Activated CD8-positive, alpha-beta memory T cell treated with anti-CD3 and anti-CD28 coated beads for 4 hours (primary cell): ENCODE measurements at regions not wholly inside any gene's neighbourhood (a gene's known extent, or its start where the extent isn't known, plus 50 kb on each side); places are given as distances from the start of the nearest gene placed in this dataset.
"Not testable (repeated sequence)": the region's sequence is repeated elsewhere in the genome, so short reads cannot be mapped to it uniquely, and the experiment has no call there.

Source experiments
- DNase-seq, 2 donors: peaks; one replicate each; pipeline ENCODE4 v3.0.0-alpha.2; 2020; ENCODE audit warnings: low read depth in 2 of 2

DNA sequence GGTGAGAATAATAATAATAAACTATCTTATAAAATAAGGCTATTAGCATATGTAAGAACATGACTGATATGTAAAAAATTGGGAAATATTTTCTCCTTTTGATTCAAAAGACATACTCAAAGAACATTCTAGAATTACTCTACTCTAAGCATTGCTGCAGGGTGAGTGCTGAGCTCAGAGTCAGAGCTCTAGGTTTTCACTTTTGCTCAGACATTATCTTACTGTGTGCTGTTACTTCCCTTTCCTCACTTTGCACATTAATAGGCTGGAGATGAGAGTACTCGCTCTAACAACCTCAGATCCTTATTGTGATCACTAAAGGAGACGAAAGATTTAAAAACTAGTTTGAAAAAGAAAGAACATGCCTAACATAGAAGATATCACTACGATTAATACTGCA lies 99.4 kb upstream of the C9orf72 start:
- no peak for DNase-seq

DNA sequence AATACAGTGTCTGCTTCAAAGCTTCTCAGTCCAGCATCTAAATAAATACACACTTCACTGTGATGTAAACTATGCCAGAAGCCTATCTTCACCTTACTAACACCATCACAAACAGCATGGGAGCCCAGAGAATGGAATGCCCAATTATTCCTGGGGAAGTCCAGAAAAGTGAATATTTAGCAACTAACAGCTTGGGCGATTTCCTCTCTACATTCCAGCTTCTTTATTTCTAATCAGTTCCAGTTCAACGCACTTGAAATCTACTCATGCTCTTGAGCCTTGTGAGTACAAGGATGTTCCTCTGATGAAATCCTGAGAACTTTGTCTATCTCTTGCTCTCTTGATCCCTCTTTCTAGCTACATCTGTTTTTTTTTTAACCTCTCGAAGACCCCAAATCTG lies 100.4 kb upstream of the C9orf72 start:
- DNase-seq = no peak

DNA sequence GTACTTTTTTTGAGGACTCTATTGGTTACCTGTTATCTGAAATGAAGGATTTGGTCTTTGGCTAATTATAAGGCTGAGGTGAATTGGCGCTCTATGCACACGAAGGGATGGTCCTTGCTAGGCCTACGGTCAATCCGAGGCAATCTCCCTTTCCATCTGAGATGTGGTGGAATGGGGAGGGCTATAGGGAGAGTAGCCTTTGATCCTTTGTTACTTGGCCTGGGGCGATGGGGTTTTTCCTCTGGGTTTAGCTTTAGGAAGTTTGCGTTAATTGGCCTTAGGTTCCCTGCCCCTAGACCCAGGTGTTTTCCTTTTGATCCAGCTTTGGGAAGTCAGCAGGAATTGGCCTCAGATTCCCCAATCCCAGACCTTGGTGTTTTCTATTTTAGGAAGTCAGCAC lies 102.1 kb upstream of the C9orf72 start:
- no peak for DNase-seq

DNA sequence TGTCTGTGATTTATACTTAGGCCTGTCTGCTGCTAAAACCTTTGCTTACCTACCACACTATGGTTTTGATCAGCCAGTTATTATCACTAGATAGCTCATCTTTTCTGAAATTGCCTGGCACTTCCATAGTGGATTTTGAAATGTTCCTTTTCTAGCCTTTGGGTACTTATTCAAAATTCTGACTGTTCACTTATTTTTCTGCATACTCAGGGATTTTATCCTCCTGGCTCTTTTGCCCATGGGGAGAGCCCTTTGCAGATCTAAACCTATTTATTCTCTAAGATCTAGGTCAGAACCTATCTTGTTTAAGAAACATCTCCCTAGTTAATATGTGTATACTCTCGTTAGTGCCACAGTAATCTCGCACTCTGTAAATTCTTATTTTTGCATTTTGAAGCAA lies 103.5 kb upstream of the C9orf72 start:
- DNase-seq = no peak

DNA sequence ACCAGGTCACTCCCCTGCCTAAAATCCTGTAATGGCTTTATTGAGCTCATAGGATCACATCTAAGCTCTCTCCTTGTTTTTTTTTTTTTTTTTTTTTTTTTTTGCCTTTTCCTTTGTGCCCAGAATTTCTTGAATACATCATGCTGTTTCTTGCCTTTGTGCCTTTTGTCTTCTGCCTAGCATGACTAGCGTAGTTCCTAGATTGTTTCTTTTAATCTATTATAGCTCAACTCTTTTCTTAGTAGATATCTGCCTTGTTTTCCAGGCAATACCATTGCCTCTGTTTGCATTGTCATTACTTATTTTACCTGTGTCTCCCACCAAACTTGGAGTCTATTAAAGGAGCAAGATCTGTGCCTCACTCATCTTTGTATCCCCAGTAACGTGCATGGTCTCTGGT lies 106.1 kb upstream of the C9orf72 start:
- DNase-seq = no peak

DNA sequence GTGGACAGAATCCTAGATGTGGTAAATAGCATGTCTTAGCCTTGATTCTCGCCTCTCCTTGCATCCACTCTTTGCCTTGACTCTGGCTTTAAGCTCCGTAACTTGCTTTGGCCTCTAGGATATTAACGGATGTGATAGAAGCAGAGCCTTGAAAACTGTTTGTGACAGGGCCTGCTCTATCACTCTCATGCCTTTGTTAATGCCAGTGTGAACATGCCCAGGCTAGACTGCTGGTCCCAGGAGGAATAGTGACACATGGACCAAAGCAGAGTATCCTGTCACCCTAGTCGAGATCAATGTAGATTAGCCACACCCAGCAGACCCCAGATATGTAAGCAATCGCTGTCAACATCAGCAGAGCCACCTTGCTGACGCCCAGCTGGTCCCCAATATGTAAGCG lies 109.9 kb upstream of the C9orf72 start:
- no peak for DNase-seq

DNA sequence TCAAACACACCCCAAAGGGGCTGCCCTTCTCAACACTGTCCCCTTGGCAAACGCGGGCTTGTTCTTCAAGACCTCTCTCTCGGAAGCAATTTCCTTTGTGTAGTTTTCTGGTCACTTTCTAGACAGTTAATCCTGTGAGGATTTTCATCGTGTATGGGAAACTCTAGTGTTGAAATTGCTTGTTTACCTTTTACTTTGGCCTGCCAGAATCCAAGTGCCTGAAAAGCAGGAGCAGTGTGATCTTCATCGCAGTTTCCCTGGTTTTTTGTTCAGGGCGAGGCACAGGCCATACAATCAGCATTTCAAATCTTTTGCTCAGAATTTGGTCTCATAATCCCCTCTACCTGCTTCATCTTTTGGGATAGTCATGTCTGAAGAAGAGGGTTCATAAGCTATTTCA lies 115.7 kb upstream of the C9orf72 start:
- no peak for DNase-seq

DNA sequence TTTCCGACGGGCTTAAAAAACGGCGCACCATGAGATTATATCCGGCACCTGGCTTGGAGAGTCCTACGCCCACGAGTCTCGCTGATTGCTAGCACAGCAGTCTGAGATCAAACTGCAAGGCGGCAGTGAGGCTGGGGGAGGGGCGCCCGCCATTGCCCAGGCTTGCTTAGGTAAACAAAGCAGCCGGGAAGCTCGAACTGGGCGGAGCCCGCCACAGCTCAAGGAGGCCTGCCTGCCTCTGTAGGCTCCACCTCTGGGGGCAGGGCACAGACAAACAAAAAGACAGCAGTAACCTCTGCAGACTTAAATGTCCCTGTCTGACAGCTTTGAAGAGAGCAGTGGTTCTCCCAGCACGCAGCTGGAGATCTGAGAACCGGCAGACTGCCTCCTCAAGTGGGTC lies 117.5 kb upstream of the C9orf72 start:
- not testable (repeated sequence) for DNase-seq

DNA sequence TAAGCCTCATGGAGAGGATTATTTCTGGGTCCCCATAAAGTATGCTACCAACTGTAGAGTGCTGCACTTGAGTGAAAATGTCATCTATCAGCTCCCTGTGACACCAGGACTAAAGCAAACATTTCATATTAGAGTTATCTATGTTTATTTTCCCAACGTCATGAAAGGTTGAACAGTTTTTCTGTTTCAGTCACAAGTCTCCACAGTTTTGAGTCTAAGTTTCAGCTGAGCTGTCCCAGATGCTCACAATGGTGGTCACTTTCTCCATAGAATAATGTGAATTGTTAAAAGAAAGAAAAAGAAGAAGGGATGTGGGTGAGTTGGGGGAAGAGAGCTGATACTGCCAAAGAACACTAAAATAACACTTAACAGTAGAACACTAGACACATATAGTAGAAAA lies 126.3 kb upstream of the C9orf72 start:
- no peak for DNase-seq

DNA sequence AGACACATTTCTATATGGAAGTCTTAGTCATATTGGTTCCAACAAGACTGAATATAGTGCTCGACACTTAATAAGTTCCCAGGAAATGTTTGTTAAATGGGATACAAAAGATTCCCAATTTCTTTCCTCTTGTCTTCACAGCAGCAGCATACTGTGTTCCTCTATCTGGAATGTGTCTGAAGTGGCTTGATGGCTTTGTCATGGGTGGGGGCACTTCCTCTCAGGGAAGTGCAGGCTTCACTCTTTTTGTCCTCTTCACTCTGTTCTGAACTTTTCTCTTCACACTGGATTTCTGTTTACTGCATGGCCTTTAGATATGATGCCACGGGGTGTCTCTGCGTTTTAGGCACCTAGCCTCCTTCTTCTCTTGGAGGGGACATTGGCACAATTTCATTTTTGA lies 127.7 kb upstream of the C9orf72 start:
- no peak for DNase-seq

DNA sequence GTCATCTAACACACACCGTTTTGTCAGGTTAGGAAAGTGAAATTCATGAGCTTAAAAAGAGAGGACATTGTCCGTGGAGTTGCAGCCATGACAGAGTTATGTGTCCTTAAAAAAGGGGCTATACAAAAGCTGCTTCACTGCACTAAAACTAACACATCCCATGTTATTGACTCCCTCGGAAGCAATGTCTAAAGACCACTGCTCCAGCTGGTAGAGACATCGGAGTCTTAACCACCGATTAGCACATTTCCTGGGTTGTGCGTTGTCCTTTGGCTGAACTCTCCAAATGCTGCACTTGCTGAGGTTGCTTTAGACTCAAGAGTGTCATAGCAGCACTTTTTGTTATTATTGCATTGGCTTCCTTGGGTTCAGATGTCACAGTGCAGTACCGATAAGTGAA lies 128.3 kb upstream of the C9orf72 start:
- DNase-seq = no peak

DNA sequence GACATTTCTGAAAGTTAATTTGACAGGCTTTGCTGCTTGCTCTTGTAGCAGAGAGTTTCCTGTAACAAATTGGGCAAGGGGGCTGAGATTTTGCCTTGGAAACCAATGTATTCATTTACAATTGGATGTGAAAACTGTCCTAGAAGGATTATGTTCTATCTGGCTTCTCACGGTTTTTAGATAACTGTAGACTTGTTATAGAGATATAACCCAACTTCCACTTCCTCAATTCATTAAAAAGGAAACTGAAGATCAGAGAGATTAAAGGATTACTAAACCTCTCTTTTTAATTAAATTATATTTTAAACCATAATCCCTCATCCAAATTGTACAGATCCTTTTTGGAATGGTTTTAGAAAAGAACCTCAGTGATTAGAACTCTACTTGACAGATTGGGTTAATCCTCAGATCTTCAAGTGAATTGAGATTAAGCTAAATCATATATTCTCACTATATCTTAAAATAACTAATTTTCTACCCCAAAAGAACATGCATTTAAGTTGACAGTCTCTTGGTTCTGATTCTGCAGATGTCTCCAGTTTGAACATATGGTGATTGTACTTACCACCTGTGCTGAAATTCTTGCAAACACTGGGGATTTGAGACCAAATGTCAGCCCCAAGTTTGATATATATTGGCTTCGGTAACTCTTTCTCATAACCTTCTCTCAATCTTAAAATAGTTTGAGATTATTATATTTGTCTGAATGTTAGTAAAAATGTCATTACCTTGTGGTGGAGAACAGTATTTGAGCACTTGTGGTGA lies 130.1 kb upstream of the C9orf72 start:
- DNase-seq = no peak

DNA sequence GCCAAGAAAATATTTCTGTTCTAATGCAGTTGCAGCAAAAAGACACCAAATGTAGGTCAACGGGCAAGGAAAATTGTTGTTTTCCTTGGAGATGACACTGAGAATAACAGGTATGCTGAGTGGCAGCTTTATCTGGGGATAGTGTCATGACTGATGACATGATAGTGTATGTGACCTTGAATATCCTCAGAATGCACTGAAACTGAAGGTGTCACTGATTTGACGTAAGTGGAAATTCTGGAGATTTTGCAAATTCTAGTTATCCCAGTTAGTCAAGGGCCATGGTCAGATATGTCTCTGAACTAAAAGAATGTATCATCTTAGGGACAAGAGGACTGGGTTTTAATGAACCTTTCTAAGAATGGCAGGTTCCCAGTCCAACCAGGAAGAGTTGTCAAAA lies 138.0 kb upstream of the C9orf72 start:
- no peak for DNase-seq

DNA sequence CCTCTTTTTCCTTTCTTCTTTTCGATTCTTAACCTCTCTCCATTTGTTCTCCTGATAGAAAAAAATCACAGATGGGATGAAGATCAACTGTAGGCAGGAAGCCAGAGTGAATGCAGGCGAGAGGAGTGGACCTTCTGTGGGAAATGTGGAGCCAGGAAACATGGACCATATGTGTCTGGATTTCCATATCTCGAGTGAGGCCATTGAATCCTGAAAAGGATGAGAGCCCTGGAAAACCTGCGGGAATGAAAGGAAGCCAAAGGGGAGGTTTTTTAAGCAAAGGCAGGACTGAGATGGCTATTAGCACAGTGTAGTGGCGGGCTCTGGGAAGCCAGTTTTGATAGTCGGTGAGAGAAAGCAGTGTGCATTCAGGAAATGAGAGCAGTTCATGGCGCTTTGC lies 139.5 kb upstream of the C9orf72 start:
- no peak for DNase-seq

DNA sequence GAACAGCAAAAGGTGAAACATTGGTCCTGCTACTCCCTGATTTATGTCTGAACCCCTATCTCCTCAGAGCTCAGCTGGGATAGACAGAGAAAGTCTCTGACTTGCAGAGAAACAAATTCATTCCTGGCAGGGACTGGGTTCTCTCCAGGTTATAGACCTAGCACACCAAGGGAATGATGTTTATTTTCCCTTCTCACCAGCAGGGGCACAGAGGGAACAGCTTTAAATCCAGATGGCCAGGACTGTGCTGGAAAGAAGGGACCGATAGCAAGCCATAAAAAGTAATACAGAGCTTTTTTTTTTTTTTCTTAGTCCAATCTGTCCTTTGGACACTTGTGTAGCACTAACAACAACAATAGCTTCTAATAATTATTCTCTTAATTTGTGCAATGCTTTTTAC lies 141.1 kb upstream of the C9orf72 start:
- DNase-seq = no peak

DNA sequence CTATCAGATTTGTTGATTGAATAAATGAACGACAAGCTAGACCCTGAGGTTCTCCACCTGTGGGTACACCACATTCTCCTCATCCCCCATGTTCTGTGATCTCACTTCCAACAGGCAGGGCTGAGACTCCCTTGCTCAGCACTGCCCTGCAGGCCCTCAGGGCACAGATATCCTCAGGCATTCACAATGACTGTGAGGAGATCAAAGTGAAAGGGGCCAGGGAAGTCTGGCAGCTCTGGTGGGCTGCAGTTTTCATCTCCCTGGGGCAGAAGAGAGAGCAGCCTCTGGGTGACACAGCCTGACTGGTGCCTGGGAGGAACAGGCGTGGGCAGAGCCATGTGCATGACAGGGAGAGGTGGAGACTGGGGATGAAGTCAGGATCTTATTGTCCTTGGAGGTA lies 142.4 kb upstream of the C9orf72 start:
- DNase-seq = no peak

DNA sequence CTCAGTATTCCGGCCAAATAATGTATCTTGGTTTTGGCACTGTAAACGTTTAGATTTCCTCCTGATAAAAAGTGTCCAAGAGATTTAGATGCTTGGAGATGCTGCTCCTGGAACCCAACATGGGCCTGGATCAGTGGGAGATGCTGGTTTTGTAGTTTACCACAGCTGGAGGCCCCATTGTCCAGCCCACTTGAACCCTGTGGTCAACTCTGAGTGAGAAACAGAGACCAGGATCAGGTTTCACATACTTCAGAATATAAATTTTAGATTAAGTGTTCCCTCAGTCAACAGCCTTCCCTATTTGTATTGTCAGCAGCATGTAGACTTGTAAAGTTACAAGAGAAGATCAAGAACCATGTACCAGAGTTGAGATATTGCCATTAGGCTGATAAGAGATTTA lies 144.7 kb upstream of the C9orf72 start:
- DNase-seq = no peak

DNA sequence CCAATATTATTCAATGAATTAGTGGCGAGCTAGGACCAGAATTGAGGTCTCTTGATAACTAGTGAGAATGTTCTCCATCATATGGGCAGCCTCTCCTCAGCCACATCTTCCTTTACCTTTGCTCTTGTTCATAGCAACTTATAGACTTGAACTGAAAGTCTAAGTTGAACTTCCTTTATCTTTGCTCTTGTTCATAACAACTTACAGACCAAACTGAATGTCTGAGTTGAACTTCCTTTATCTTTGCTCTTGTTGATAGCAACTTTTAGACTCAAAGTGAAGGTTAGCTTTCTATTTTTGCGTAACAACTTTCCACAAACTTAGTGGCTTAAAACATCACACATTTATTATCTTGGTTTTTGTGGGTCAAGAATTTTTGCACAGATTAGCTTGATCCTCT lies 146.4 kb upstream of the C9orf72 start:
- DNase-seq = no peak

DNA sequence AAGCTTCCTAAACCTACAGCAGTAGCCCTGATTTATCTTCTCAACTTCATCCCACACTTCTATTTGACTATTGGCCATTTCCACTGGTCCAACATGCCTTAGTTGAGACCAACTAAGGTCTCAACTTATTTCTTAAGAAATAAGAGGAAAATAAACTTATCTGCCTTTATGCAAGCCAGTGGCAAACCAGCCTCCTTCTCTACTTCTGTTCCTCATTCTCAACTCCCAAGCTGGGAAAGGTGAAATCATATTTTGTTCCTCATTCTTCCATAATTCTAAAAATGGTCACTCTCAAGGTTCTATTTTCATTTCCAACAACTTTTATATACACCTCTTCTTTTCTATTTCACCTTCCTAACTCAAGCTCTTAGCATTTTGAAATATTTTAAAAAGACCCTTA lies 149.6 kb upstream of the C9orf72 start:
- DNase-seq = no peak

DNA sequence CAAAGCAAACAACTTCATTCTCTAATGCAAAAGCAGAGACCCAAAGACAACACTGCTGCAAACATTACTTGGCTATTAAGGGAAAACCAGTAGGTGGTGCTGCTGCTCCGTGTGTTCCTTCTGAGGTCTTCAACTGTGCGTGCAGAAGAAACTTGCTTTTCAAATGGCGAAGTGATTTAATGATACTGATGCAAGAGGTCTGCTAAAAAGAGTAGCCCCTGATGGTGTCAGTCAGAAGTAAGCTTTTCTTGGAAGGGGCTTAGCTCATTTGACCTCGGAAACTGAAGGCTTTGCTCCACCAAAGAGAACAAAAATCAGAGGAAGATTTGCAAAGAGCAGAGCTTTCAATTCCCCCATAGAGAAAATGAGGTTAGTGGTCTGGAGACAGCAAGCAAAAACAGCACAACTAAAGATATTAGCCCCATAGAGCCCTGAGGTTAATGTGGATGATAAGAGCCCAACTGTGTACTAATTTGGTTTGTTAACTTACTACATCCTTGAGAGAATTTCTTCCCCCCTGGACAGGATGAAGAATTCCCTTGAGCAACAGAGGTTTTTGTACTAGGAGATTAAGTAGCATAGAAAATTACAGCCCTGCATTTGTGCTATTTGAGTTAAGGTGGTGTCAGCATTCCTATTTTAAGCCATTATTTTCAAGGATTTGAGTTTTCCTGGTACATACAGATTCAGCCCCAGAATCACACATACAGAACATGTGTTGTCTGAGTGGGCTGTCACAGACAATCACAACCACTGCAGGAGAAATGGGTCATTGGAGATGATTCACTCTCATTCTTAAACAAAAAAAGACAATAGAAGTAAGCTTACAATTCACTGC lies 153.2 kb upstream of the C9orf72 start:
- peak in 1 of 2 donors; percentile 1 for DNase-seq

DNA sequence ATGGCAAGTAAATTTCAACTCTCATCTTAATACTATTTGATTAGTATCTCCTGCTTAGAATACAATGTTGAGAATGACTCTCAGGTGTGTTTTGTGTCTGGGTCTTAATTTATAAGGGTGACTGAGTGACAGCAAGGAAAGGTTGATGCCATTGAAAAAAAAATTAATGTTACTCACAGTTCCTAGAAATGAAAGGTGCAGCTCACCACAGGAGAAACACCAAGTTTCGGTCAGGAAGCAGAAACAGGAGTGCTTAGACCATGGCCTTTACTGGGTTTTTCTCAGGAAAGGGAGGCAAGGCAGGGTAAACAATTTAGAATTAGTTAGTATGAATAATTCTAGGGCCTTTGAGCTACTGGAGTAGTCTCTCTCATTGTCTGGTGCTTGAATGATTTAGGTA lies 159.2 kb upstream of the C9orf72 start:
- no peak for DNase-seq

DNA sequence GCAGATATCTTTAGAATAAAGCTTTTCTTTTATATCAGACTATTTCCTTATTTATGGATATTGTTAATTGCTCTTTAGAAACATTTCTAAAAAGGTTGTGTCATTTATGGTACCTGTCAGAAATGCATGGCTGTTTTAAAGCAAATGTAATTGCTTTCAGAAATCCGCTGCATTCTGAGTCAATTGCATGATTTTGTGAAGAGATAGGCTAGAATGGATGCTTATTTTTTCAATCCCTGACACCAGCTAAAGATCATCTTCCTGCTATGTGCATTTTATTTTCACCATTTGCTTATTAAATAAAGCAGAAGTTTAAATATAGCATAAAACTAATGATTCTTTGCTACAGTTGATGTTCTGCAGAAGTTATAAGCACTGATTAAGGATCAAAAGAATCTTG lies 170.2 kb upstream of the C9orf72 start:
- no peak for DNase-seq

DNA sequence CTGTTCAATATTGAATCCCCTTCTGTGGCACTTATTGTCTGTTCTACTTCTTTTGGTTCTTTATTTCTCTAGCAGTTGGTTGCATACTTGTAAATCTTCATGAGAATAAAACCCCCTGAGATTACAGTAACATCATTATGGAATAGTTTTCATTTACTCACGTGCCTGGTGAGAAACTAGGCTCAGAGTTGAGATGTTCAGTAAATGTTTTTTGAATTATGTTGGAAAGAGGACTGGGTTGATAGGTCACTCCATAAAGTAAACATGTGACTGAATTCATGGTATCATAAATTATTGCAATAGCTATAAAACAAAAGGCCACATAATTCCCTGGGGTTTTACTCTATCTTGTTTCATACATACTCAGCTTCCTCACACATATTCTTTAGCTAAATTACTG lies 174.2 kb upstream of the C9orf72 start:
- no peak for DNase-seq
